RCC 7860 (cell line): ENCODE measurements at regions not wholly inside any gene's neighbourhood (a gene's known extent, or its start where the extent isn't known, plus 50 kb on each side); places are given as distances from the start of the nearest gene placed in this dataset.

Source experiments
- DNase-seq: peaks from one replicate; pipeline ENCODE4 v3.0.0-alpha.2; 2015; ENCODE audit warnings: low spot score
- FAIRE-seq: peaks from 2 replicates; lab custom pipeline; 2012; peaks lifted over from hg19 to GRCh38; lab: Jason Lieb, UNC

DNA sequence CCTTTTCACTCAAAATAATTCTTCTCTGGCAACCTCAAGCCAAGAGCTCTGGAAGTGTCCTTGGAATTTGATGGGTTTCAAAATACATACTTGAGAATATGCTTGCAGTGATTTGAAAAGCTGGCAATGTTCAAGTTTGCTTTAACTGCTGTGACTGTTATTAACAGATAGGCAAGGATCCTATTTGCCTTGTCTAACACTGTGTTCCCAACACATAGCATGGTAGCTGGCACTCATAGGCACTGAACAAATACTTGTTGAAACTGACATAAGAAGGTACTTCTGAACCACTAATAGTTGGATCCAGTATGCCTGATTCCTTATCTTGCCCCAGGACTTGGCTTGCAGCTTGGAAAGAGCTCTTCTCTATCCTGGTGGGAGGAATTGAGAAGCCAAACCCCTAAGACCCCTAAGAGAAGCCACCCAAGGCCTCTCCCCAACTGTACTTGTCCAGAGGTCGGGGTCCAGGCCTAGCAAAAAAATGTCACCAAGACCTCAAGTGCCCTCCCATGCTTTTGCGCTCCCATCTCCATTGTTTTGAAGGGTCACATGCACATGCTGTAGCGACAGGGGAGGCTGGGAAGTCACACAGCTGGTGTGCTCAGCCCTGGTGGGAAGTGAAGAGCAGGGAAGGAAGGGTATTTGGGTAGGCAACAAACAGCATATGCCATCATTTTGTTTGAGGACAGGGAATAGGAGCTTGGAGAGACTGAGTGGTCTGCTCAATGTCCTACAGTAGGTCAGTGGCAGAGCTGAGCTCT is 118.4 kb upstream of the HAAO start:
- FAIRE-seq (no peak), DNase-seq (no peak)

- FAIRE-seq: no peak
- DNase-seq: no peak
Measured at GRCh38 chr2:42909966-42910365, 117.6 kb upstream of the HAAO start.

GRCh38 chr2:42908518-42909200 is 116.3 kb upstream of the HAAO start:
- FAIRE-seq (no peak), DNase-seq (no peak)

DNA sequence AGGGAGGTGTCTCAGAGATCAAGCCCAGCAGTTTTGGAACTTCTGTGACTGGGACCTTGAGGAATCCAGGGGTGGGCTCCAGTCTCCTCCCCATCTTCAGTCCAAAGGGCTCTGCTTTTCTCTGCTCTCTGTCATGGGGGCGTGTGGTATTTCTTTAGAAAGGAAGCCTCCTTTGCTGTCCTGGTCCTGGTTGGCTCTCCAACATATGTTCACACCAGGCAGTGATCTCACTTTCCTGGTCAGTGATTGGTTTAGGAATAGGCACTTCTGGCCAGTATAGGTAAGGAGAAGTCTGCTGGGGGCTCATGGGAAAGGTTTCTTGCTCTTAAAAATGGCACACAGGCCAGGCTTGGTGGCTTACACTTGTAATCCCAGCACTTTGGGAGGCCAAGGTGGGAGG is 115.5 kb upstream of the HAAO start:
- FAIRE-seq (no peak), DNase-seq (no peak)

DNA sequence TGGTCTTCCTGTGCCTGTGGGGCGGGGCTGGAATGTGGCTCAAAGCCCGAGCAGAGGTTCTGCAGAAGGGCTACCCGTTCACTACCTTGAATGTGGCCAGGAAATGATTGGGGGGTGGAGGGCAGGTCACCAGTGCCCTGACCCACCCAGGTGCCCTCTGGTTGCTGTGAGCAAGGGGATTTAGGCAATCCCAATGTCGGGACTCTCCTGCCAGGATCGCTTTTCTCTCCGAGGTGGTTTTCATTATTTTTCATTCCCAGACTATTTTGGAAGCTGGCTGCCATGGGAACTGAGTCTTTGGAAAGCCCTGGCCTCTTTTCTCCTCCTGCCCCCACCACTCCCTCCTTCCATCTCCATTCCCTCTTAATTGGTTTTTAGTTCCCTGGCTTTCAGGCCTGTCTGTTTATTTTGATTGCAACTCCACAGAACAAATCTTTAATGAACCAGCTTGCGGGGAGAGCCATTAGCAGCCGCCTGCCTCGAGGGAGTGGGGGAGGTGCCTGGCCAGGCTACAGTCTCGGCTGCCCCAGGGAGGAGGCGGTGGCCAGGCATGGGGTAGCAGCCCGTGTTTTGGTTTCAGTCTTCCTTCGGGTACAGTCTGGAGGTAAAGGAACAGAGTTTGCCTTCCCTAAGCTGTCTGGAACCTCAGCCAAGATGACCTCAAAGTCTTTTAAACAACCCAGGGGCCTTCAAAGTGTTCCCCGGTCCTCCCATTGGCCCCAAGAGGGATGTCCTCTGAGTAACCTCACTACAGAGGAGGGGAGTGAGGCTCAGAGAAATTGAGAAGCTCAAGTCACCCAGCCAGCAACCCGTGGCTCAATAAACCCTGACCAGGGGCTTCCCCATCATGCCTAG is 114.4 kb upstream of the HAAO start:
- FAIRE-seq: no peak
- DNase-seq: no peak

DNA sequence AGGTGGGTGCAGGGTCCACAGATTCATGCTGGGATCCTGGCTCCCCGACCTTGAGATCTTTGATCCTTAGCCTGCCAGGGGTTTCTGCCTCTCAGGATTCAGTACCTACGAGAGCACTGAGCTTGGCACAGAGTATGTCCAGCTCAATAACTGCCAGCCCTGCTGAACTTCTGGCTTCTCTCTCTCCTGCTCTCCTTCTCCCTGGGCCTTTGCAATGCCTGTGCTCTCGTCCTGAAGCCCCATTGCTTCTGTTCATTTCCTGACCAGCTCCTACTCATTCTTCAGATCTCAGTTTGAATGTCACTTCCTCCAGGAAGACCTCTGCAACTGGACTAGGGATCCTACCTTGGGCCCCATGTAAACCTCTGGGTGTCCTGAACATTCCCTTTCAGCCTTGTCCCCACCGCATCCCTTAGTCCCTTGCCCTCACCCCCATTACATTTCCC is 113.8 kb upstream of the HAAO start:
- DNase-seq (no peak), FAIRE-seq (no peak)

- DNase-seq: no peak
- no peak for FAIRE-seq
Measured at GRCh38 chr2:42905341-42906110, 113.1 kb upstream of the HAAO start.

GRCh38 chr2:42904576-42904876 is 112.1 kb upstream of the HAAO start:
- no peak for FAIRE-seq

GRCh38 chr2:42903821-42904575 is 111.6 kb upstream of the HAAO start:
- no peak for FAIRE-seq
- no peak for DNase-seq

More at GRCh38 chr2:42904576-42904876, 112.1 kb upstream of the HAAO start:
- DNase-seq: no peak

DNA sequence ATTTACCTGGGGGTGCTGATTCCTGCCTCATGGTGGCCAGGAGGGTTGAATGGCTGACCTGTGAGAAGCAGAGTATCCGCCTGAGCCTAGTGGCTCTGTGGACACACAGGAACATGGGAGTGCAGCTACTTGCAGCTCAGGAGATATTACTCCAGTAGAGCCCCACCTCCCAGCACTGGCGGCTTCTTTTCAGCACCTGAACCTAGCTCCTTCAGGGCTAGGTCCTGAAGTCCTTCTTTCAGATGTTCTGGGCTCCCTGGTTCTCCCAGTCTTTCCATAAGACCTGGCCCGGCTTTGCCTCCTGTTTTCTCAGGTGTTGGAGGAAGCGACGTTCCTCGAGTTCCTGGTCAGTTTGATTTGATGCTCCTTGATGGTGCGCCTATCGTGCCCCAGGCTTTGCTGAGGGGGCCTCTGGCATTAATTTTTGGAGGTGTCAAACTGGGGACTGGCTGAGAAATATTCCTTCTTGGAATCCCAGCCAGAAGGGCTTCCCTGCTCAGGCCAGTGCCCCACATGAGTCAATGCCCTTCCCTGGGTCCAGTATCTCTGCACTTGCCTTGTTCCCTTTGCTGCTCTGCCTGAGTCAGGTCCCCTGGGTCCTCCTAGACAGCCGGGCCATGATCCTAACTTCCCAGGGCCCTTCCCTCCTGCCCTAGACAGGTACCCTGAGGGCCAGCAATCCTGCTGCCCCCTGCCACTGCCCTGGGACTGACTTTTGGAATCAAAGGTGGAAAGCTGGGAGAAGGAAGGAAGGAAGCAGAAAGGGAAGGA is 110.7 kb upstream of the HAAO start:
- FAIRE-seq: no peak

GRCh38 chr2:42901076-42901640 is 108.8 kb upstream of the HAAO start:
- no peak for FAIRE-seq
- no peak for DNase-seq

More for the DNA sequence above, 110.7 kb upstream of the HAAO start:
- no peak for DNase-seq

DNA sequence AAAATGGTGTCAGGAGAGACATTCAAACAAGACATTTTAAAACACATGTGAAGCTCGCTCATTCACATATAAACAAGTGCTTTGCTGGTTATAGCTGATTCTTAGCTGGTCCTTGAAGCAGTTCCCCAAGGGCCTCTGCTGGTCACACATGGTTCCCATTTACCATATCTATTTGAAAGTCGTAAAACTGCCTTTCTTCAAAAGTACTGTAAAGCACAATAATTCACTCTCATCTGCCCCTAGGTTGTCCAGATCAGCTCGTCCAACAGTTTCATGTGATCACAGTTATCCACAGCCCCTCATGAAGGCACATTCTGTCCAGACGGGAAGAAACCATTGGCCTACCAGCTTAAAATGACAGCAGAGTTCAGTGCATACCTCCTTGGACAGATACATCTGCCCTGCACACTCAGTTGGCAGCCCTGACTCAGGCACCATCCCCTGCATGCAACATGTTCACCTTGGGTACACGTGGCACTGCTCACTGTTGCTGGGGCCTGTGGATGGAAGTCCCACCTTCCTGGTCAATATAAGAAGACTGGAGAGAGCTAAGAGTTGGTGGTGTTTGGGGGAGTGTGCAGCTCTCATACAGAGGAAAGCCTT is 108.0 kb upstream of the HAAO start:
- no peak for FAIRE-seq
- no peak for DNase-seq

- DNase-seq (no peak), FAIRE-seq (no peak)
Measured at GRCh38 chr2:42897358-42897757, 105.0 kb upstream of the HAAO start.

DNA sequence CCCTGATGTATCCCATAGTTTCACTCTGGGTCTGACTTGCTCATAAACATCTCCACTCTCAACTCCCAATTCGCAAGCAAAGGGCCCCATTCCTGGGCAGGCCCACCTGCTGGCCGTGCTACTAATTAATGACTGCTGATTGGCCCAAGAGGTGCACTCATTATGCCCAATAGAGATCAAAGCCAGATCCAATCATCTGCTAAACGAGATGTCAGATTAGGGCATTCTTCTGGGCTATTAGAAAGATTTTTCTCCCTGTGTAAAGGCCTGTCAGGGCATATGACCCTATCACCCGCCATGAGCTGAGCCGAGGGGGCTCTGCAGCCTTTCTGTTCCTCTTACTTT is 103.4 kb upstream of the HAAO start:
- FAIRE-seq: no peak
- no peak for DNase-seq

DNA sequence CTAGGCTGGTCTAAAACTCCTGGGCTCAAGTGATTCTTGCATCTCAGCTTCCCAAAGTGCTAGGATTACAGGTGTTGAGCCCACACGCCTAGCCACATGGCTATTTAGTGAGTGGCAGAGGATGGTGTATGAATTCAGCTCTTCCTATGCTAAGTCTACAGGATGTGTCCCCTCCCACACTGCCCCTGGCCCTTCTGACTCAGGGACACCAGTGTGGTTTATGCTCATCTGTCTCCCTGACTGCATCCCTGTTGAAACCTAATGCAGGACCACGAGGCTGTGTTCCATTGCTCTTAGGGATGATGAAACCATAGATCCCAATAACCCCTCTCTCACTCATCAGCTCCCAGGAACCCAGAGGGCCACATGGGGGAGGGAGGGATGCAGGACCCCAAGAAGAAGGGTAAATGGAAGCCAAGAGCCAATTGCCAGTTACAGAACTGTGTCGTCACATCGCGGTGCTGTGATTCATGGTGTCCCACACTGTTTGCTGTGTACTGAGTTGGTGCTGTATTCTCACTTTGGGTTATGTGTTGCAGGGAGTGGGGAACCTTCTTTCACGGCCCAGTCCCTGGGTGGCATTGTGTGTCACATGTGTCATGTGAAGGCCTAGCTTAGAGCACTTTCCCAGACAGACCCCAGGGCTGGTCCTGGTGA is 102.9 kb upstream of the HAAO start:
- no peak for FAIRE-seq
- no peak for DNase-seq

GRCh38 chr2:42893047-42893758 is 100.8 kb upstream of the HAAO start:
- no peak for FAIRE-seq

GRCh38 chr2:42890791-42891355 is 98.5 kb upstream of the HAAO start:
- no peak for DNase-seq
- FAIRE-seq: no peak

More at GRCh38 chr2:42893047-42893758, 100.8 kb upstream of the HAAO start:
- no peak for DNase-seq
